Endodermal cell (in vitro differentiated cells): ENCODE measurements at regions not wholly inside any gene's neighbourhood (a gene's known extent, or its start where the extent isn't known, plus 50 kb on each side); places are given as distances from the start of the nearest gene placed in this dataset.

Source experiments
- DNase-seq: peaks from one replicate; pipeline ENCODE4 v3.0.0-alpha.2; 2017
- H3K27ac ChIP-seq: 2 replicates; pipeline ENCODE4 v1.5.1; 2013; ENCODE audit warnings: mild to moderate bottlenecking, low read depth, low read length, moderate library complexity
- H3K27me3 ChIP-seq: 2 replicates; pipeline ENCODE4 v1.6.1; 2013; ENCODE audit warnings: mild to moderate bottlenecking, low read length, moderate library complexity; ENCODE audit not compliant: insufficient read depth, control insufficient read depth, poor library complexity, severe bottlenecking
- H3K36me3 ChIP-seq: 2 replicates; pipeline ENCODE4 v1.7.0; 2013; ENCODE audit warnings: mild to moderate bottlenecking, low read length, moderate library complexity; ENCODE audit not compliant: control insufficient read depth, insufficient read depth
- H3K4me1 ChIP-seq: one replicate; pipeline ENCODE4 v1.7.0; 2013; ENCODE audit warnings: low read length; ENCODE audit not compliant: control insufficient read depth, insufficient read depth
- H3K4me3 ChIP-seq: 2 replicates; pipeline ENCODE4 v1.5.1; 2013; ENCODE audit warnings: mild to moderate bottlenecking, low read length, moderate library complexity
- H3K9ac ChIP-seq: 2 replicates; pipeline ENCODE4 v1.6.1; 2013; ENCODE audit warnings: mild to moderate bottlenecking, low read length, moderate library complexity; ENCODE audit not compliant: poor library complexity, severe bottlenecking; ENCODE audit errors: extremely low read depth
- H3K9me3 ChIP-seq: 2 replicates; pipeline ENCODE4 v1.6.1; 2013; ENCODE audit warnings: mild to moderate bottlenecking, low read length, moderate library complexity; ENCODE audit not compliant: control insufficient read depth
- H3K27ac Mint-ChIP-seq: 2 replicates; pipeline ENCODE4 v1.8.0; 2020; ENCODE audit warnings: mixed read lengths
- H3K27me3 Mint-ChIP-seq: 2 replicates; pipeline ENCODE4 v1.8.0; 2021; ENCODE audit warnings: mild to moderate bottlenecking, mixed read lengths; ENCODE audit not compliant: insufficient read depth
- H3K36me3 Mint-ChIP-seq: 2 replicates; pipeline ENCODE4 v1.8.0; 2020; ENCODE audit warnings: low read depth, mixed read lengths
- H3K4me1 Mint-ChIP-seq: 2 replicates; pipeline ENCODE4 v1.8.0; 2020; ENCODE audit warnings: mixed read lengths
- H3K4me3 Mint-ChIP-seq: 2 replicates; pipeline ENCODE4 v1.8.0; 2020; ENCODE audit warnings: mild to moderate bottlenecking, moderate library complexity, mixed read lengths
- H3K9me3 Mint-ChIP-seq: 2 replicates; pipeline ENCODE4 v1.8.0; 2020; ENCODE audit warnings: mild to moderate bottlenecking, mixed read lengths
- WGBS, 2 experiments: methylation state at CpG; one replicate each; pipeline versions ENCODE4 v1.1.5 to v1.1.7; 2013; ENCODE audit warnings: missing lambda C conversion rate in 2 of 2, mixed read lengths in 1 of 2; ENCODE audit not compliant: insufficient coverage in 1 of 2, insufficient read length in 1 of 2; 5-methylcytosine and 5-hydroxymethylcytosine counted together
- TF ChIP-seq, protein P1 (sequence below): fragments of 200-600 bp; sonication (generic); conservative IDR thresholded peaks from 2 replicates; pipeline ENCODE4 v1.5.0; 2021; ENCODE audit warnings: antibody characterized with exemption, mild to moderate bottlenecking

DNA sequence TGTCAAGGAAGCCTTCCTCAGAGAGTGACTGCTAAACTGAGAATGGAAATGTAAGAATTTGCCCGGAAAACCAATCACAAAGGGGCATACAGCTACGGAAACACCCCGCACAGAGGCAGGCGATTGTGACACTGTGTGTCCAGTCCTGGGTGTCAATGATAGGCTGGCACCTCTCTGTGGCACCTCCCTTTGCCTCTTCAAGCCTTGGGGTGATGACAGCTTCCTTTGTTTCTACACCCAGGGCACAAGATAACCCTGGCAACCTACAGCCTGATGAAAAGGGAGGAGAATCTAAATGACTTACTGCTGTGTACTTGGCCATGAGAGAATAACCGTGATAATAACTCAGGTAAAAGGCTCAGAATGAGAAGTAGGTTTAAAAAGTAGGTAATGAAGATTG is 93.6 kb upstream of the SSTR4 start:
- Histone ChIP-seq H3K4me1 (no peaks in the 10 kb centered on the region), H3K36me3 (no peaks in the 10 kb centered on the region), H3K9ac (no peak overlapping the region), H3K9me3 (peaks cover 1% of the 10 kb centered on the region), H3K27ac (no peak overlapping the region), H3K27me3 (peaks cover 10% of the 10 kb centered on the region), H3K4me3 (no peak overlapping the region)
- no peaks in the 10 kb centered on the region for H3K36me3 Mint-ChIP-seq
- H3K9me3 Mint-ChIP-seq, result no peaks in the 10 kb centered on the region
- H3K4me3 Mint-ChIP-seq, result no peak overlapping the region
- no peak overlapping the region for H3K27ac Mint-ChIP-seq
- H3K4me1 Mint-ChIP-seq, result peaks cover 1% of the 10 kb centered on the region
- no peak for DNase-seq
- TF ChIP-seq, protein P1, sequence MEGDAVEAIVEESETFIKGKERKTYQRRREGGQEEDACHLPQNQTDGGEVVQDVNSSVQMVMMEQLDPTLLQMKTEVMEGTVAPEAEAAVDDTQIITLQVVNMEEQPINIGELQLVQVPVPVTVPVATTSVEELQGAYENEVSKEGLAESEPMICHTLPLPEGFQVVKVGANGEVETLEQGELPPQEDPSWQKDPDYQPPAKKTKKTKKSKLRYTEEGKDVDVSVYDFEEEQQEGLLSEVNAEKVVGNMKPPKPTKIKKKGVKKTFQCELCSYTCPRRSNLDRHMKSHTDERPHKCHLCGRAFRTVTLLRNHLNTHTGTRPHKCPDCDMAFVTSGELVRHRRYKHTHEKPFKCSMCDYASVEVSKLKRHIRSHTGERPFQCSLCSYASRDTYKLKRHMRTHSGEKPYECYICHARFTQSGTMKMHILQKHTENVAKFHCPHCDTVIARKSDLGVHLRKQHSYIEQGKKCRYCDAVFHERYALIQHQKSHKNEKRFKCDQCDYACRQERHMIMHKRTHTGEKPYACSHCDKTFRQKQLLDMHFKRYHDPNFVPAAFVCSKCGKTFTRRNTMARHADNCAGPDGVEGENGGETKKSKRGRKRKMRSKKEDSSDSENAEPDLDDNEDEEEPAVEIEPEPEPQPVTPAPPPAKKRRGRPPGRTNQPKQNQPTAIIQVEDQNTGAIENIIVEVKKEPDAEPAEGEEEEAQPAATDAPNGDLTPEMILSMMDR, result no peak
- peaks cover 24% of the 10 kb centered on the region for H3K27me3 Mint-ChIP-seq
- WGBS, 2 experiments, result 74 to 95% methylated on average over 4 to 5 of the region's 5 CpGs

DNA sequence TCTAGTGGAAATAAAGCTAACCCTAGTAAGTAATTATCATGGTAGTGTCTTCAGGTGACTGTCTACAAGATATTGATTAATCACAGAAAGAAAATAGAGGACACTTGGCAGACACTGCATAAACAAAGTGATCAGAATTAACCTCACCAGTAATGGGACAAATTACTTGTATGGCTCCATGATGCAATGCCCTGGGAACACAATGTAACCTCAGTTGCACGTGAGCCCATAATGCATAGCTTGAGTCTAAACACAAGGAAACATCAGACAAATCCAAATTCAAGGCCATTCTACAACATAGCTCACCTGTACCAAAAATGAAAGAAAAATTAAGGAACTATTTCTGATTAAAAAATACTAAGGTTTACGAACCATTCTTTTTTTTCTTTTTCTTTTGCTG is 92.4 kb upstream of the SSTR4 start:
- Histone ChIP-seq H3K27me3 (peaks cover 16% of the 10 kb centered on the region), H3K36me3 (no peaks in the 10 kb centered on the region), H3K27ac (no peak overlapping the region), H3K4me3 (no peak overlapping the region), H3K9me3 (peaks cover 10% of the 10 kb centered on the region), H3K4me1 (no peaks in the 10 kb centered on the region), H3K9ac (no peak overlapping the region)
- WGBS, 2 experiments, result 87 to 98% methylated on average over 2 of the region's 2 CpGs
- H3K4me1 Mint-ChIP-seq, result peaks cover 8% of the 10 kb centered on the region
- H3K4me3 Mint-ChIP-seq, result no peak overlapping the region
- no peak overlapping the region for H3K27ac Mint-ChIP-seq
- no peak for DNase-seq
- TF ChIP-seq, protein P1, result no peak
- no peaks in the 10 kb centered on the region for H3K9me3 Mint-ChIP-seq
- H3K36me3 Mint-ChIP-seq, result no peaks in the 10 kb centered on the region
- H3K27me3 Mint-ChIP-seq, result peaks cover 34% of the 10 kb centered on the region

DNA sequence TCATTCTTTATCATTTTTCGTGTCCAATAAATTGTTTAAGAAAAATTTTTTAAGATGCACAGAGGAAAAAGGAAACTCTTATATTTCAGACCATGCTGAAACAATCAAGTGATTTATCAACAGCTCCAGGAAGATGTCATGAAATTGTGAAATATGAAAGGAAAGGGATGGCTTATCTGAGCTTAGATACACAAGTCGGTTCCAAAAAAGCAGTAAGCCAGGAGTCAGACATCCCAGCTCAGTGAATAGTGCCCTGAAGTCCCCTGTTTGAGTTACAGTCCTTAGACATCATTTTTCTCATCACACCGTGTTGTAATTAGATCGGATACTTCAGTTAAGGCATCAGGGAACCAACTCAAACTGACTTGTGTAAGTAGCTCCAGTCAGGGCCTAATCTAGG is 91.0 kb upstream of the SSTR4 start:
- Histone ChIP-seq H3K36me3 (no peaks in the 10 kb centered on the region), H3K4me1 (no peaks in the 10 kb centered on the region), H3K27me3 (peaks cover 16% of the 10 kb centered on the region), H3K9me3 (peaks cover 10% of the 10 kb centered on the region), H3K4me3 (no peak overlapping the region), H3K27ac (no peak overlapping the region), H3K9ac (no peak overlapping the region)
- Mint-ChIP-seq H3K27ac (no peak overlapping the region), H3K9me3 (no peaks in the 10 kb centered on the region), H3K4me3 (no peak overlapping the region), H3K4me1 (peaks cover 8% of the 10 kb centered on the region), H3K27me3 (peaks cover 37% of the 10 kb centered on the region), H3K36me3 (no peaks in the 10 kb centered on the region)
- DNase-seq, result no peak
- TF ChIP-seq, protein P1, result no peak
- 93 to 94% methylated on average over 3 to 4 of the region's 4 CpGs for WGBS, 2 experiments
